ENCODE measurements at regions not wholly inside any gene's neighbourhood (a gene's known extent, or its start where the extent isn't known, plus 50 kb on each side); places are given as distances from the start of the nearest gene placed in this dataset.

DNA sequence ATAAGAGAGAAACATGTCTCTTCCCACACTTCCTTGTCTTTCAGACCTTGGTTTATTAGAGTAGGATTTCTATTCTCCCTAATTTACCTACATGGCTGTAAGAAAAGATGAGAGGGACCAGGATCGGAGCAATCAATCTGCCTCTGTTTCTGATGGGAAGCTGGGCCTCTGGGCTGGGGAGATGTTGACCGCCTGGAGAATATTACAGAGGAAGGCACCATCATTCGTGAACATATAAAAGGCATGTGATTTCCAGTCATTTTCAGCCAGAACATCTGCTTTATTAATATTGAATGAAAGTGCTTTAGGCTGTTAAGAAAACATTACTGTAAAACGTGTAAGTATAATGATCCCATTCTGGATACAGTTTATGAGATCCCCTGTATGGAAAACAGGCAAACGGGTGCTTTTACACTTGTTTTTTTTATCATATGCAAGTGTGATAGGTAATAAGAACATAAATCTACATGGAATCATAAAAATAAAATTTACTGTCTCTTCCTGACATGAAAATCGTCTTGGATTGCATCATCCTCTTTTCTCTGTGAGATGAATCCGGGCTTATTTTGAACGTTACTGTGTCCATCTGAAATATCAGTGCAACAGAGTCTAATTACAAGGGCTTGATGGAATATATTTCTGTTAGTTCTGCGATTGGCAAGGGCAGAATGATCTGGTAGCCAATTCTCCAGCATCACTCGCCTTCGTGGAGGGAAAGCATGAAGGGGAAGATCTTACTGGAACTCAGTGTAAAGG, 94.5 kb upstream of the BAIAP2L1 start:
- no peak for TF ChIP-seq POLR2A (IDR thresholded peaks at IDR 0.05)
- TF ChIP-seq, protein P1, sequence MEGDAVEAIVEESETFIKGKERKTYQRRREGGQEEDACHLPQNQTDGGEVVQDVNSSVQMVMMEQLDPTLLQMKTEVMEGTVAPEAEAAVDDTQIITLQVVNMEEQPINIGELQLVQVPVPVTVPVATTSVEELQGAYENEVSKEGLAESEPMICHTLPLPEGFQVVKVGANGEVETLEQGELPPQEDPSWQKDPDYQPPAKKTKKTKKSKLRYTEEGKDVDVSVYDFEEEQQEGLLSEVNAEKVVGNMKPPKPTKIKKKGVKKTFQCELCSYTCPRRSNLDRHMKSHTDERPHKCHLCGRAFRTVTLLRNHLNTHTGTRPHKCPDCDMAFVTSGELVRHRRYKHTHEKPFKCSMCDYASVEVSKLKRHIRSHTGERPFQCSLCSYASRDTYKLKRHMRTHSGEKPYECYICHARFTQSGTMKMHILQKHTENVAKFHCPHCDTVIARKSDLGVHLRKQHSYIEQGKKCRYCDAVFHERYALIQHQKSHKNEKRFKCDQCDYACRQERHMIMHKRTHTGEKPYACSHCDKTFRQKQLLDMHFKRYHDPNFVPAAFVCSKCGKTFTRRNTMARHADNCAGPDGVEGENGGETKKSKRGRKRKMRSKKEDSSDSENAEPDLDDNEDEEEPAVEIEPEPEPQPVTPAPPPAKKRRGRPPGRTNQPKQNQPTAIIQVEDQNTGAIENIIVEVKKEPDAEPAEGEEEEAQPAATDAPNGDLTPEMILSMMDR (IDR thresholded peaks at IDR 0.05): no peak
- no peak for TF ChIP-seq POLR2AphosphoS5 (IDR thresholded peaks at IDR 0.05)
- no peak for DNase-seq (ENCODE audit: low spot score in 2 of 2)
- intact Hi-C loops (cut with DNase I; ENCODE audit: low total_unique reads): no loop called here
- Histone ChIP-seq H3K27me3 (no peaks in the 10 kb centered on the region), H3K9me3 (peaks cover 13 to 28% of the 10 kb centered on the region in 2 donors), H3K4me3 (no peak overlapping the region), H3K36me3 (no peaks in the 10 kb centered on the region), H3K4me1 (no peaks in the 10 kb centered on the region), H3K27ac (no peak overlapping the region)

DNA sequence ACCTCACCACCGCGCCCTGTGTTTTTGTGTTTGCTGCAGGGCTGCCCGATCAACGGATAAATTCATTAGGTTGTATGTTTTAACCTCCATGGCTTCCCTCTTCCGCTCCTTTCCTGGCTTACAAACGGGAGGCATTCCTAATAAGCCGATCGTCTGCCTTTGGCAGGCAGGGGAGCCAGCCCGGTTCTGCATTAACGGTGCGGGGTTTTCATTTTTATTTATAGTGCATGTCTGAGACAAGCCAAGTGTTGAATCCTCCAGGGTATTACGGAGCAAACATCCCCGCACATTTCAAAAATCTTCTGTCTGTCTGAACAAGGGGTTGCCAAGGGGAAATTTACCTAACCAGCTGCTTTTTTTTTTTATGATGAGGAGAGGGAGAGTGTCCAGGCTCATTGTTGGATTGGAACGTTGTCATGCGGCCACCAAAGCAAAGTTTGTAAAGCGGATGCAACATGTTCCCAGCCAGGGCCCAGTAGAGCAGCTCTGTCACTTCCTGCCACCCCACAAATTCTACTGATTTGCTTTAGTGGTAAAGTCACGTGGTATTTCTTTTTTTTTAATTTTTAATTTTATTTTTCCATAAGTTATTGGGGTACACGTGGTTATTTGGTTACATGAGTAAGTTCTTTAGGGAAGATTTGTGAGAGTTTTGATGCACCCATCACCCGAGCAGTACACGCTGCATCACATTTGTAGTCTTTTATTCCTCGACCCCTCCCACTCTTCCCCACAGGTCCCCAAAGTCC, 92.3 kb upstream of the BAIAP2L1 start:
- H3K36me3 ChIP-seq: no peaks in the 10 kb centered on the region
- H3K27ac ChIP-seq: no peak overlapping the region
- H3K4me1 ChIP-seq: no peaks in the 10 kb centered on the region
- no peak overlapping the region for H3K4me3 ChIP-seq
- H3K9me3 ChIP-seq: peaks cover 13 to 21% of the 10 kb centered on the region in 2 donors
- no peaks in the 10 kb centered on the region for H3K27me3 ChIP-seq
- no peak for DNase-seq (ENCODE audit: low spot score in 2 of 2)
- intact Hi-C loops (cut with DNase I; ENCODE audit: low total_unique reads): no loop called here
- TF ChIP-seq, protein P1 (IDR thresholded peaks at IDR 0.05): no peak
- TF ChIP-seq POLR2AphosphoS5 (IDR thresholded peaks at IDR 0.05) (no peak), POLR2A (IDR thresholded peaks at IDR 0.05) (no peak)

DNA sequence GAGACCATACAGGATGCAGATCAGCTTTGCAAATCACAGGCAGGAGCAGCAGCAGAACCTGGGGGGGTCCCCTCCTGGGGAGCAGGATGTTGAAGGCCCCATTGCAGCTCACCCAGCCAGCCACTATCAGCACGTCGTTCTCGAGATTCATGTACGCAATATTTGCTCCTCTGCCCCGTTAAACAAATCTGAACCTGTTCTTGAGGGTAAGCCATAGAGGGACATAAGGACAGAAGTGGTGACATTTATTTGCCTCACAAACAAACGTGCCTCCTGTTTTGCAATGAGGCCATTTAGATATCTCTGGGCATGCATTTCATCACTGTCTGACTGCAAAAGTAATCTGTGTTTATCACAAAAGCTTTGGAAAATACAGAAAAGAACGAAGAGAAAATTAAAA, 87.3 kb upstream of the BAIAP2L1 start:
- no peak overlapping the region for H3K27ac ChIP-seq

DNA sequence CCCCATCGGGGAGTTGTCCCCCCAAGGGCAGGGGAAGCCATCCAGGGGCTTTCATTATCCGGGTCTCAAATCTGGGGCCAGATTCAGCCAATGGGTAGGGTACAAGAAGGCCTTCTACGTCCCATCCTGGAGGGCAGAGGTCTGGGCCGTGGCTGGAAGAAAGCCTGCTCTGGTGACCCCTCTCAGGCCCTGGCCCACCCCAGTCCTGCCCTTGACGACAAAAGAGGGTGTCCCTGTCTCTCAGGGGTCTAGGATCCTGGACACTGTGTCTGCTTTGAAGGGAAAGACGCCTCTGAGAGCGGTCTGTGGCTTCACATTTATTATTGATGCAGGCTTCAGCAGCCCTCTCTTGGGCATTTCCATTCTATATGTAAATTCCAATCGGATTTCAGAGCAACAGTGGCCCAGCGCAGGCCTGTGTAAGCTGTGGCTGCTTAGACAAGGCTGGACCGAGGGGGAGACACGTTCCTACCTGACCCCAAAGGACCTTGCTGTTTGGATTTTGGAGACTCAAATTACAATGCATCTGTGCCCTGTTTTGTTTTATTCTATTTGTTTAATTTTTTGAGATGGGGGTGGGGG, 83.2 kb upstream of the BAIAP2L1 start:
- intact Hi-C loops (cut with DNase I; ENCODE audit: low total_unique reads): no loop called here
- Histone ChIP-seq H3K27me3 (peaks cover 0 to 11% of the 10 kb centered on the region in 2 donors), H3K36me3 (no peaks in the 10 kb centered on the region), H3K4me1 (no peaks in the 10 kb centered on the region), H3K27ac (no peak overlapping the region), H3K9me3 (peaks cover 0 to 12% of the 10 kb centered on the region in 2 donors), H3K4me3 (no peak overlapping the region)
- no peak for TF ChIP-seq POLR2AphosphoS5 (IDR thresholded peaks at IDR 0.05)
- no peak for TF ChIP-seq POLR2A (IDR thresholded peaks at IDR 0.05)
- TF ChIP-seq, protein P1 (IDR thresholded peaks at IDR 0.05): no peak
- DNase-seq (ENCODE audit: low spot score in 2 of 2): no peak

More for the DNA sequence above, 87.3 kb upstream of the BAIAP2L1 start:
- DNase-seq (ENCODE audit: low spot score in 2 of 2): no peak
- intact Hi-C loops (cut with DNase I; ENCODE audit: low total_unique reads): no loop called here
- no peak overlapping the region for H3K4me3 ChIP-seq
- H3K27me3 ChIP-seq: peaks cover 0 to 7% of the 10 kb centered on the region in 2 donors
- no peaks in the 10 kb centered on the region for H3K4me1 ChIP-seq
- no peaks in the 10 kb centered on the region for H3K9me3 ChIP-seq
- H3K36me3 ChIP-seq: no peaks in the 10 kb centered on the region
- TF ChIP-seq, protein P1 (IDR thresholded peaks at IDR 0.05): no peak
- no peak for TF ChIP-seq POLR2AphosphoS5 (IDR thresholded peaks at IDR 0.05)
